ENCODE measurements at regions not wholly inside any gene's neighbourhood (a gene's known extent, or its start where the extent isn't known, plus 50 kb on each side); places are given as distances from the start of the nearest gene placed in this dataset.
"Not testable (repeated sequence)": the region's sequence is repeated elsewhere in the genome, so short reads cannot be mapped to it uniquely, and the experiment has no call there.

- intact Hi-C loops (cut with DNase I) = no loop called here
- peak in 2 of 4 donors; percentile 25 to 59 for ATAC-seq
- DNase-seq = no peak
- TF ChIP-seq CTCF (IDR thresholded peaks at IDR 0.05) (no peak), POLR2A (IDR thresholded peaks at IDR 0.05) (no peak)
- Histone ChIP-seq H3K27ac (no peak overlapping the region), H3K4me3 (no peak overlapping the region), H3K4me1 (no peaks in the 10 kb centered on the region), H3K36me3 (no peaks in the 10 kb centered on the region), H3K9me3 (no peaks in the 10 kb centered on the region), H3K27me3 (no peaks in the 10 kb centered on the region)
- WGBS (ENCODE audit: insufficient coverage, low coverage, low lambda C conversion rate, missing lambda C conversion rate) = 29% methylated on average over 1 of the region's 1 CpG
Measured at GRCh38 chr2:155982135-155982534, 350.4 kb downstream of the NR4A2 start.

DNA sequence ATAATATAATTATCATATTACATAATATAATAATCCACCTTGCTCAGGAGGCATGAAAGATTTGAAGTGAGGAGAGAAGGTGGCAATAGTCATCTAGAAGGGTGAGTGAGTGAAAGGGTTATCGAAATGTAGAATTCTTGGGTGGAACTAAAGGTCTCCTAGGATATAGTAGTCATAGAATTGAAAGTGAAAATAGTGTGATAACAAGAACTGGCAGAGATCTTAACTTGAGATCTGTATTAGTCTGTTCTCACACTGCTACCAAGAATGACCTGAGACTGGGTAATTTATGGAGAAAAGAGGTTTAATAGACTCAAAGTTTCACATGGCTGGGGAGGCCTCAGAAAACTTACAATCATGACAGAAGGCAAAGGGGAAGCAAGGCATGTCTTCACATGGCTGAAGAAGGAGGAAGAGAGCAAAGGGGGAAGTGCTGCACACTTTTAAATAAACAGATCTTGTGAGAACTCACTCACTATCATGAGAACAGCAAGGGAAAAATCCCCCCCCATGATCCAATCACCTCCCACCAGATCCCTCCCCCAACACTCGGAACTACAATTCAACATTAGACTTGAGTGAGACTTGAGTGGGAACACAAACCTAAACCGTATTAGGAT is 351.5 kb downstream of the NR4A2 start:
- WGBS (ENCODE audit: insufficient coverage, low coverage, low lambda C conversion rate, missing lambda C conversion rate) = 89% methylated on average over 2 of the region's 3 CpGs
- no peaks in the 10 kb centered on the region for H3K27me3 ChIP-seq
- no peak overlapping the region for H3K27ac ChIP-seq
- peaks cover 0 to 5% (median 2%) of the 10 kb centered on the region in 4 donors for H3K4me1 ChIP-seq
- no peak overlapping the region for H3K4me3 ChIP-seq
- intact Hi-C loops (cut with DNase I) = no loop called here
- TF ChIP-seq CTCF (IDR thresholded peaks at IDR 0.05) (no peak), POLR2A (IDR thresholded peaks at IDR 0.05) (no peak)
- H3K9me3 ChIP-seq = no peaks in the 10 kb centered on the region
- no peaks in the 10 kb centered on the region for H3K36me3 ChIP-seq
- peak in 1 of 4 donors; percentile 19 for ATAC-seq
- no peak for DNase-seq

- H3K4me3 ChIP-seq = no peak overlapping the region
- H3K36me3 ChIP-seq = no peaks in the 10 kb centered on the region
- TF ChIP-seq POLR2A (IDR thresholded peaks at IDR 0.05) = no peak
- TF ChIP-seq CTCF (IDR thresholded peaks at IDR 0.05) = no peak
- H3K4me1 ChIP-seq = peaks cover 0 to 18% (median 2%) of the 10 kb centered on the region in 4 donors
- no peaks in the 10 kb centered on the region for H3K27me3 ChIP-seq
- H3K27ac ChIP-seq = peak overlapping the region in 2 of 3 donors; percentile 54 to 59
- DNase-seq (peak in 1 of 3 donors; percentile 52), ATAC-seq (peak; percentile 99 to 100 (median 99))
- H3K9me3 ChIP-seq = no peaks in the 10 kb centered on the region
- intact Hi-C loops (cut with DNase I) = no loop called here
Measured at GRCh38 chr2:155975734-155976133, 356.8 kb downstream of the NR4A2 start.

DNA sequence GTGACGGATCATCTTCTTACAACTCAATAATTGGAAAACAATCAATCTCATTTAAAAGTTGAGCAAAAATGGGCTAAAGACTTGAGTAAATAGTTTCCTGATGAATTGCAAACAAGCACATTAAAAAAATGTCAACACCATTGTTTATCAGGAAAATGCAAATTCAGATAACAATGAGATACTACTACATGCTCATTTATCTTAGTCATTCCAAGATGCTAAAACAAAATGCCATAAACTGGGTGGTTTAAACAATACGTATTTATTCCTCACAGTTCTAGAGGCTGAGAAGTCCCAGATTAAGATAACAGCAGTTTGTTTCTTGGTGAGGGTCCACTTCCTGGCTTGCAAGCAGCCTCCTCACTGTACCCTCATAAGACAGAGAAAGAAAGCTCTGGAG is 359.6 kb downstream of the NR4A2 start:
- TF ChIP-seq POLR2A (IDR thresholded peaks at IDR 0.05) (no peak), CTCF (IDR thresholded peaks at IDR 0.05) (no peak)
- 74% methylated on average over 2 of the region's 2 CpGs for WGBS (ENCODE audit: insufficient coverage, low coverage, low lambda C conversion rate, missing lambda C conversion rate)
- no peaks in the 10 kb centered on the region for H3K9me3 ChIP-seq
- H3K27ac ChIP-seq = no peak overlapping the region
- no peak for DNase-seq
- intact Hi-C loops (cut with DNase I) = no loop called here
- ATAC-seq = no peak
- no peak overlapping the region for H3K4me3 ChIP-seq
- H3K4me1 ChIP-seq = peaks cover 0 to 18% (median 2%) of the 10 kb centered on the region in 4 donors
- H3K36me3 ChIP-seq = no peaks in the 10 kb centered on the region
- H3K27me3 ChIP-seq = no peaks in the 10 kb centered on the region

DNA sequence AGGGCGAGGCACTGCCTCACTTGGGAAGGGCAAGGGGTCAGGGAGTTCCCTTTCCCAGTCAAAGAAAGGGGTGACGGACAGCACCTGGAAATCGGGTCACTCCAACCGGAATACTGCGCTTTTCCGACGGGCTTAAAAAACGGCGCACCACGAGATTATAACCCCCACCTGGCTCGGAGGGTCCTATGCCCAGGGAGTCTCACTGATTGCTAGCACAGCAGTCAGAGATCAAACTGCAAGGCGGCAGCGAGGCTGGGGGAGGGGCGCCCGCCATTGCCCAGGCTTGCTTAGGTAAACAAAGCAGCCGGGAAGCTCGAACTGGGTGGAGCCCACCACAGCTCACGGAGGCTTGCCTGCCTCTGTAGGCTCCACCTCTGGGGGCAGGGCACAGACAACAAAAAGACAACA is 366.5 kb downstream of the NR4A2 start:
- H3K4me1 ChIP-seq; H3K27ac ChIP-seq; ATAC-seq; DNase-seq; H3K9me3 ChIP-seq; H3K36me3 ChIP-seq; H3K4me3 ChIP-seq; H3K27me3 ChIP-seq; intact Hi-C loops (cut with DNase I): not testable (repeated sequence)
- 60% methylated on average over 1 of the region's 18 CpGs for WGBS (ENCODE audit: insufficient coverage, low coverage, low lambda C conversion rate, missing lambda C conversion rate)

Measured in right lobe of liver (tissue), 6 donors.